ENCODE measurements at regions not wholly inside any gene's neighbourhood (a gene's known extent, or its start where the extent isn't known, plus 50 kb on each side); places are given as distances from the start of the nearest gene placed in this dataset.

DNA sequence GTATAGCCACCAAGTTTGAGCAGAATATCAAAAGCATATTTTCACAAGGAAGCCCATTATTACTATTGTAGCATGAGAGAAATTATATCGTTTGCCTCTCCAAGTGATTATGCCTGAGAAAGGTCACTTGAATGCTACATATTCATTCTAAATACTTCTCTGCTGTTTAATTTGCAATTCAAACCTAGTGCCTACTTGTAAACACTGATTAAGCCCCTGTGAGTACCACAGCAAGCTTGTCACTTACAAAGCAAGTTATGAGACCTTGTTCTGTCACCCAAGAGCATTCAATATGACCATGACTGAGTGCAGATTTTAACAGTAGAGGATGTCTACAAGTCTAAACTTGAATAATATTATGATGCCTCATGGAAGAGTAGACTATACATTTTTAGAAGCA is 124.7 kb upstream of the SSTR1 start:
- Histone ChIP-seq H3K36me3 (no peaks in the 10 kb centered on the region), H3K4me1 (peaks cover 0 to 17% (median 0%) of the 10 kb centered on the region in 4 donors), H3K4me3 (no peak overlapping the region), H3K27me3 (no peaks in the 10 kb centered on the region), H3K9me3 (no peaks in the 10 kb centered on the region), H3K27ac (no peak overlapping the region)
- no peak for TF ChIP-seq CTCF (IDR thresholded peaks at IDR 0.05)
- intact Hi-C loops (cut with DNase I; ENCODE audit: low total_unique reads) = no loop called here
- DNase-seq = no peak

- no peak for TF ChIP-seq CTCF (IDR thresholded peaks at IDR 0.05)
- Histone ChIP-seq H3K4me3 (no peak overlapping the region), H3K27me3 (no peaks in the 10 kb centered on the region), H3K9me3 (peaks cover 0 to 14% (median 13%) of the 10 kb centered on the region in 3 donors), H3K36me3 (no peaks in the 10 kb centered on the region), H3K4me1 (peaks cover 0 to 17% (median 0%) of the 10 kb centered on the region in 4 donors), H3K27ac (no peak overlapping the region)
- intact Hi-C loops (cut with DNase I; ENCODE audit: low total_unique reads) = no loop called here
- no peak for DNase-seq
Observed at GRCh38 chr14:38089123-38089522, 118.6 kb upstream of the SSTR1 start.

DNA sequence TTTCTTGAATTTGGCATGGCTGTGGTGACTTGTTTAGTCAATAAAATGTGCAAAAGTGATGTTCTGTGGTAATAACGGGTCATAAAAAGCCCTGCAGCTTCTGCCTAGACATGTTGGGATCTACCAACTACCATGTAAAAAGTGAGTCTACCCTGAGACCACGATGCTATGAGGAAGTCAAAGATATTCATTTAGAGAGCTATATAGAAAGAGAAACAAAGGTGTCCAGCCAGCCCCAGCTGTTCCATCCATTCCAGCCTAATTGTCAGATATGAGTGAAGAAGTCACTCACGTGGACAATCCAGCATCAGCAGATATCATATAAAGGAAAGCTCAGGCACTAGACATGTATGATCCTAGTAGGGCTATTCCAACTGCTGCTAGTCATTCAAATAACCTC is 117.2 kb upstream of the SSTR1 start:
- DNase-seq = no peak
- no peak overlapping the region for H3K4me3 ChIP-seq
- peaks cover 0 to 6% (median 0%) of the 10 kb centered on the region in 4 donors for H3K4me1 ChIP-seq
- no peak for TF ChIP-seq CTCF (IDR thresholded peaks at IDR 0.05)
- no peak overlapping the region for H3K27ac ChIP-seq
- no peaks in the 10 kb centered on the region for H3K36me3 ChIP-seq
- H3K27me3 ChIP-seq = no peaks in the 10 kb centered on the region
- intact Hi-C loops (cut with DNase I; ENCODE audit: low total_unique reads) = no loop called here
- peaks cover 0 to 23% (median 16%) of the 10 kb centered on the region in 3 donors for H3K9me3 ChIP-seq

DNA sequence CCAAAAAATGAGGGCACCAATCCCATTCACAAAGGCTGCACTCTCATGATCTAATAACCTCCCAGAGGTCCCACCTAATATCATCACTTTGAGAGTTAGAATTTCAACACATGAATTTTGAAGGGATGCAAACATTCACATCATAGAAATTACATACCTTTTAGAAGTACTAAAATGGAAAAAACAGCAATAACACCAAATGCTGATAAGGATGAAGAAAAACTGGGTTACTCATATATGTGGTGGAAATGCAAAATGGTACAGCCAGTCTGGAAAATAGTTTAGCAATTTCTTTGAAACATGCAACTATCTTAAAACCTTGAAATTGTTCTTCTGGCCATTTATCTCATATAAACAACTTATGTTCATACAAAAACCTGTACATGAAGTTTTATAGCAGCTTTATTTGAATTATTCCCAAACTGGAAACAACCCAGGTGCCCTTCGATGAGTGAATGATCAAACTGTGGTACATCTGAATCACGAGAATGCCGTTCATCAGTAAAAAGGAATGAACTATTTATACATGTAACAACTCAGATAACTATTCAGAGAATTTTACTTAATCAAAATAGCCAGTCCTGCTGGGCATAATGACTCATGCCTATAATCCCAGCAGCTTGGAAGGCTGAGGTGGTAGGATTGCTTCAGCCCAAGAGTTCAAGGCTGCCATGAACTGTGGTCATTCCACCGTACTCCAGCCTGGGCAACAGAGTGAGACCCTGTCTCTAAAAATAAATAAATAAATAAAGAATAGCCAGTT is 109.4 kb upstream of the SSTR1 start:
- no peak for DNase-seq
- H3K36me3 ChIP-seq = no peaks in the 10 kb centered on the region
- peaks cover 0 to 18% (median 8%) of the 10 kb centered on the region in 3 donors for H3K9me3 ChIP-seq
- H3K4me1 ChIP-seq = peaks cover 0 to 12% (median 0%) of the 10 kb centered on the region in 4 donors
- TF ChIP-seq CTCF (IDR thresholded peaks at IDR 0.05) = no peak
- no peaks in the 10 kb centered on the region for H3K27me3 ChIP-seq
- intact Hi-C loops (cut with DNase I; ENCODE audit: low total_unique reads) = no loop called here
- H3K27ac ChIP-seq = no peak overlapping the region
- no peak overlapping the region for H3K4me3 ChIP-seq

DNA sequence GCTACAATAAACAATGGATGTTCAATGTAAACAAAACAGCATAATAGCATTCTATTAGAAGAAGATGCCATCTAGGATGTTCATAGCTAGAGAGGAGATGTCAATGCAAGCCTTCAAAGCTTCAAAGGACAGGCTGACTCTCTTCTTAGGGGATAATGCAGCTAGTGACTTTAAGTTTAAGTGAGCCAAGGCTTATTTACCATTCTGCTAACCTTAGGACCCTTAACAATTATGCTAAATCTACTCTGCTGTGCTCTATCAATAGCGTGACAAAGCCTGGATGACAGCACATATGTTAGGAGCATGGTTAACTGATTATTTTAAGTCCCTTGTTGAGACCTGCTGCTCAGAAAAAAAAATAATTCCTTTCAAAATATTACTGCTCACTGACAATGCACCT is 106.0 kb upstream of the SSTR1 start:
- no peaks in the 10 kb centered on the region for H3K27me3 ChIP-seq
- TF ChIP-seq CTCF (IDR thresholded peaks at IDR 0.05) = no peak
- peaks cover 0 to 12% (median 0%) of the 10 kb centered on the region in 4 donors for H3K4me1 ChIP-seq
- DNase-seq = no peak
- no peak overlapping the region for H3K27ac ChIP-seq
- H3K36me3 ChIP-seq = no peaks in the 10 kb centered on the region
- no peak overlapping the region for H3K4me3 ChIP-seq
- peaks cover 0 to 4% (median 0%) of the 10 kb centered on the region in 3 donors for H3K9me3 ChIP-seq
- intact Hi-C loops (cut with DNase I; ENCODE audit: low total_unique reads) = no loop called here

Data from tibial artery (tissue), 4 donors.